Fibroblast of gingiva (primary cell): ENCODE measurements at regions not wholly inside any gene's neighbourhood (a gene's known extent, or its start where the extent isn't known, plus 50 kb on each side); places are given as distances from the start of the nearest gene placed in this dataset.

Source experiments
- DNase-seq: peaks from one replicate; pipeline ENCODE4 v3.0.0-alpha.2; 2011; ENCODE audit warnings: low read depth

DNA sequence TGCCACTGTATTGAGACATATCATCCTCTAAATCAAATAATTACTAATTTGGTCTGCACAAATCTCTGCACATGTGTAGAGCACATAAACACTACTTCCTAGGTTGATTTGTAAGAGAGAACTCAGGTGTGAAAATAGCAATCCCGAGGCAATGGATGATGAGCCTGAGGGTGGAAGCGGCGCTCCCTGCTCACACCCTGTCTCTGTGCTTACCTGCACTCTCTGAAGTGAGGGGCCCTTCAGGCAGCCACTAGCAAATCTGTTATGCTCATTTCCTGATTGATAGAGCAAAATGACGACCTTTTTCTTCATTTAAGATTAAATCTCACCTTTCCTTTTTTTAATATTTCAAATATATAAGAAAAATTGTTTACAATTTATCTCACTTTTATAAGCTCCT is 1995.7 kb upstream of the AGA start:
- DNase-seq = no peak

DNA sequence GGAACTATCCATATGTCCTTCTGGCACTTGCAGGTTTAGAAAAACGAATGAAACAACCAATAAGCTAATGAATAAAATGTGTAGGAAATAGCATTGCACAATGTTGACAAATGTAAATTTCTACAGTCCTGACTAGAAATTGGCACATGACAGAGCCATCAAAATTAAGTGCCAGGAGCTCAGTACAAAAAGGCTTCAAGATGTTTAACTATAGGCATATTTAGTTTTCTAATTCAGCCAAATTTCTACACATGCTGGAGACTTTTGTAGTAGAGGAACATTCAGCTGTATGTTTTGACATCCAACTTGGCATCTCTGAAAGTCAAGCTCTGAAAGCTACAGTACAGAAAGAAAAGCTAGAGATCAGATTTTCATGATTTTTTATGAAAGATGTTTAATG is 1999.4 kb upstream of the AGA start:
- DNase-seq = no peak

DNA sequence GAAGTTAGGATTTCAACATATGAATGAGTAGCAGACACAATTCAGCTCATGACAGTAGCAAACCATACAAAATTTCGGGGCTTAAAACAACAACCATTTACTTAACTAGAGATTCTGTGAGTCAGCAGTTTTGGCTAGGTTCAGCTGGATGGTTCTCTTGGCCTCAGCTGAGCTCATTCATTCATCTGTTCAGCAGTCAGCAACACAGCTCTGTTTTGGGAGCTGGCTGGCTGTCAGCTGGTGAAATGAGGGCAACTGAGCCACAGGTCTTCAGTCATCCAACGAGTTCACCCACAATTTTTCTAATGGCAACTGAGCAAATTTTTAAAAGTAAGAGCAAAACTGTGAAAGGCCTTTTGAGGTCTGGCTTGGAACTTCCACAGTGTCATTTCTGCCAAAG is 2005.1 kb upstream of the AGA start:
- DNase-seq = no peak

DNA sequence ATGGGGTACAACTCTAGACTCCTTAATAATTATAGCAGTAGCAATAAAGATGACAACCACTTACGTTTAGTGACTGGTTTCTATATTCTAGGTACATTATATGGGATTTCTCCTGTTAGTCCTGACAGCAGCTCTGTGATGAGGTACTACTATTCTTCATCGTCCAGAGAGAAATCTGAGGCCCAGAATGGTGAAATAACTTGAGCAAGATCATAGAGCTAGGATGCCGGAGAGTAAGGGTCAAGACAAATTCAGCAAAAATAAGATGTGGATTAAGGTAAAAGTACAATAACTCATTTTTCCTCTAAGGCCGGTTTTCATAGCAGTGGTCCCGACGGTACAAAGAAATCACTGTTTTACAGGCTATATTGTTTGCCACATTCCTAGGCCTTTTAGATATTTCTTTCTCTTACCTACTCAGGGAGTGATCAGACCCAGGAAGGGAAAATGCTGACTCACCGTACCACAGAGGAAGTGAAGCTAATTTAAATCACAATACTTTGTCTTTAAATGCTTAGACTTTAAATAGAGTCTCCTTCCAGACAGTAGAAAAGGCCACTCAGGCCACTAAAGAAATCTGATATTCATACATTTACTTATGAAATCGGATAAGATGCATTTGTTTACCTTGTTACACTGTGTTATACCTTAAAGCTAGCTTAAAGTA is 2023.0 kb upstream of the AGA start:
- no peak for DNase-seq

DNA sequence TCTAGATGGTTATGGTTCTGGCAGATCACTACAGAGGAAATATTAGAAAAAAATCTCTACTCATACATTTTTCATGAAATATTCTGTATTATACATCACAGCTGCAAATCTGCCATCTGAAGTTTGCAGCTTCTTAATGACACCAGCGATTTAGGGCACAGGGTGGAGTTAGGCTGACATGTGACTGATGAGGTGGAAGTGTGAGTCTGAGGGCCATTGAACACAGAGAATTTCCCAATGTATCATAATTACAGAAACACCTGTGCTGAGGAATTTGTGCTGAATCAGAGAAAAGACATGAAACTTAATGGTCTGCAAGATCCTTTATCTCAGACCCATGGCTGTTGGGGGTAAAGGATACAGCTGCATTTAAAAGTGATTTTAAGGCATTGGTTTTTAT is 2025.6 kb upstream of the AGA start:
- no peak for DNase-seq

DNA sequence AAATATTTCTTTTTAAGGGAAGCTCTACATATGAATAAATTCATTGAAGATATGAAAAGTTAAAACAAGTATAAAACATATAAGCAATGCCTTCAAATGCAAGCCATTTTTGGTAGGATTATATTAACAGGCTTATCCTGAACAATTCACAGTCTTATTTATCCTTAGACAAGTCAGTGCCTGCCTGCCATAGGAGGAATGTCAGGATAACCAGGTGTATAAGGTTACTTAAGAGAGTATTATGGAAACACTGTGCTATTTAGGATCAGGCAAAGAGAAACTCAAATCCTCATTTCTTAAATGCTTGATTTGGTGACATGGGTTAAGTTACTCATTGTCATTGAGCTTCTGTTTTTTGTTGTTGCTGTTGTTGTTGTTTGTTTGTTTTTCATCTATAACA is 2029.9 kb upstream of the AGA start:
- DNase-seq = no peak

DNA sequence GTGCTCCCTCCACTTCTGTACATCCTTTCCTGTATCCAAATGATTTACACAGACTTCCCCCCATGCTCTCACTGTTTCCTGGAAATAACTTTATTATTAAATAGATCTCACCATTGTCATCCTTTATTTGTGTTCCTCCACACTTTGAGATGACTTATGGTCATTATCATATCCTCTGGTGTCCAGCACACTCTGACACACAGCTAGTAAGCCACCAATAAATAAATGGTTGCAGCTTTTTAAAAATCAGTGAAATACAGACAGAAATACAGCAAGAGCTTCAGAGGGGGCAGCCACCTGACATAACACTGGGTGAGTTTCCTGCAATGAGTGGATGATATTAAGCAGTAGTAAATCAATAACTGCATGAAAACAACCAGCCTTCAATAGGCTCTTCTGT is 2036.4 kb upstream of the AGA start:
- no peak for DNase-seq

DNA sequence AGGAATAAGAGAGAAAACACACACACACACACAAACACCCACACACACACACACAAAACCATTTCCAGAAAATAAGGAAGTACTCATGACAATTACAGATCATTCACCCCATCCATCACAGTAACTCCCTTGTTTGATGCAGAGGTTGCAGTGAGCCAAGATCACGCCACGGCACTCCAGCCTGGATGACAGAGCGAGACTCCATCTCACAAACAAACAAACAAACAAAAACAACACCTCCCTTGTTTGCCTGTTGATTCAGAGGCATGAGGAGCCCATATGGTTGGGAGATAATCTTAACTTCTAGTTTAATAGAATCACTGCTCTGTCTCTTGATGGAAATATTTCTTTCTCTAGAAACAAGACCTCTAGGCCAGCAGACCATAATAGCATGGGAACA is 2043.5 kb upstream of the AGA start:
- no peak for DNase-seq

DNA sequence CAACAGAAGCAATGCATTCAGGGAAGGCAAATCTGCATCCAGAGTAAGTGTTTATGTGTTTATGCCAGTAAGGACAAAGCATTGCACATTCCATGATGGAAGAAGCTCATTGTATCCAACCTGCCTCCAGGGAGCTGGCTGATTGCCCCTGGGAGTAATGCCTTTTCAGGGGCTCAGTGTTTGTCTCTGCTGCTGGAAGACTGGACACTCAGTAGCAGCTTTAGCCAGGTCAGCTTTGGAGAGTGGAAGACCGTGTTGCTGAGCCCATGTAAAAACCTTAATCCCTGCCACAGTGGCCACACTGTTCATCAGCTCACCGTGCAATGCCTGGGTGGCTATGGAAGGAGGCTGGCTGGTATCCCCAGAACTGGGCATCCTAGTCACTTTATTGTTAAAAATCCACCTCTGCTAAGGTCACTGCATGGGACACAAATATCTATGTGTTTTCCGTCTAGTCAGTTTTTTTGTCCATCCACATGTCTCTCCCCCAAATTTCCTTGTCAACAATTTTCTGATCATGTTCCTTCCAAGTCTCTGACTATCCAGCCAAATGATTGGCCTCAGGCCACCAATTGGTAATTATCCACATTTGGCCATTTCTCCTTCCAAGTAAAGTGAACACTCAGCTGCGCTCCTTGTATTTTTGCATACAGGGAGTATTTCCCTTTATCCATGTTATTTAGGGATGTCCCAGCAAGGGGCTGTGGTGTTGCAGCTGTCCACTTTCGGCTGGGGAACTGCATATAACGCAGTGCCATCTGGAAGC is 2044.5 kb upstream of the AGA start:
- no peak for DNase-seq

DNA sequence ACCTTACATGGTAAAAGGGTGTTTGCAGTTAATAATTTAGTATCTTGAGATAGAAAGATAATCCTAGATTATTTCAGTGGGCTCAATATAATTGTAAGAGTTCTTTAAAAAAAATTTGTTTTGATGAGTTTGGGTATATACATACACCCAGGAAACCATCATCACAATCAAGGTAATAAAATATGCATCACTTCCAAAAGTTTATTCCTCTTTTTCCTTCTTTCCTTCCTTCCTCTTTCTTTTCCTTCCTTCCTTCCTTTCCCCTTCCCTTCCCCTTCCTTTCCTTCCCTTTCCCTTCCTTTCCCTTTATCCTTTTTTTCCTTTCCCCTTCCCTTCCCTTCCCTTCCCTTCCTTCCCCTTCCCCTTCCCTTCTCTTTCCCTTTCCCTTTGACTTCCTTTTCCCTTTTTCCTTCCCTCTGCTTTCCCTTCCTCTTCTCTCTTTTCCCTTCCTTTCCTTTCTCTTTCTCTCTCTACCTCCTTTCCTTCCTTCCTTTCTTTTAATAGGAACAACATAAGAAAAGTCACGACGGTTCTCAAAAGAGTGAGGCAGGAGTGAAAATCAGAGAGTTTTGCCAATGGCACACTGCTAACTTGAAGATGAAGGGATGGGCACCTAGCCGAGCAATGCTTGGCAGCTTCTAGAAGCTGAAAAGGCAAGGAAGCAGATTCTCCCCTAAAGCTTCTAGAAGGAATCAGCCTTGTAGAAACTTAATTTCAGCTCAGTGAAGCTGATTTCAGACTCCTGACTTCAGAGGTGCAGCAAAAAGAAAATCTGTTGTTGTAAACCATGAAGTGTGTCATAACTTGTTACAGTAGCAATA is 2050.2 kb upstream of the AGA start:
- DNase-seq = no peak

DNA sequence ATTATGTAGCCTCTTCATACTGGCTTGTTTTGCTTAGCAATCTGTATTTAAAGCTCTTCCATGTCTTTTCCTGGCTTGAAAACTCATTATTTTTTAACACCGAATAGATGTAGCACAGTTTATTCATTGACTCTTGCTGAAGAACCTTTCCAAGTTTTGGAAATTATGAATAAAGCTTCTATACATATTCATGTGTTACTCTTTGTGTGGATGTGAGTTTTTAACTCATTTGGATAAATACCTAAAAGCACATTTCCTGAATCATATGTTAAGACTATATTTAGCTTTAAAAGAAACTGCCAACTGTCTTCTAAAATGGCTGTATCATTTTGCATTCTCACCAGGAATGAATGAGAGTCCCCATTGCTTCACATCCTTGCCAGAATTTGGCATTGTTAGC is 2061.7 kb upstream of the AGA start:
- DNase-seq = no peak

DNA sequence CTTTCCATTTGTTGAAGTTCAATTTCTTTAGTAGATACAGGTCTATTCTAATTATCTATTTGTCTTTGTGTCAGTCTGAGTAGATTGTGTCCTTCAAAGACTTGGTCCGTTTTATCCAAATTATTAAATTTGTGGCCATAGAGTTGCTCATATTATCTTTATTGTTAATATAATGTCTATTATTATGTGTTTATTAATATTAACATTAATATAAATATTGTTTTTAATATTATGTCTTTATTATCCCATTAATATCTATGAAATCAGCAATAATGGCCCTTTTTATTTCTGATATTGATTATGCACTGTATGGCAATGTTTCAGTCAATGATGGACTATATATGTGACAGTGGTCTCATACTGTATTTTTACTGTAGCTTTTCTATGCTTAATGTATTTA is 2067.3 kb upstream of the AGA start:
- no peak for DNase-seq

DNA sequence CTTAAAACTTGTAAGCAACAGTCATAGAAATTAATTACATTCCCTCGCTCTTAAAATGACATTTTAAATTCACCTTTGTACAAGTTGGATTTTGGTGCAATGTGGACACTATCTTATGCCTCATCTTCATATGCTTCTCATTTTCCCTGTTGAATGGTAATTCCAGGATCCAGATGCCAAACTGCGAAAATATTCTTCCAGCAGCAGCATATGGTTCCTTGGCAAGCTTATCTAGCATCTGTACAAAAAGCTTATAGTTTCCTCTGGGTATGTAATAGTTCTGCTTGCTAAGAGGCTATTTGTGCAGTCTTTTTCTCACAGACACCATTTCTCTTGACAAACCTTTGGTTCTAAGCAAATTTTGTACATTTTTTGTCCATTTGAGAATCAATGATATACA is 2079.7 kb upstream of the AGA start:
- DNase-seq = no peak

DNA sequence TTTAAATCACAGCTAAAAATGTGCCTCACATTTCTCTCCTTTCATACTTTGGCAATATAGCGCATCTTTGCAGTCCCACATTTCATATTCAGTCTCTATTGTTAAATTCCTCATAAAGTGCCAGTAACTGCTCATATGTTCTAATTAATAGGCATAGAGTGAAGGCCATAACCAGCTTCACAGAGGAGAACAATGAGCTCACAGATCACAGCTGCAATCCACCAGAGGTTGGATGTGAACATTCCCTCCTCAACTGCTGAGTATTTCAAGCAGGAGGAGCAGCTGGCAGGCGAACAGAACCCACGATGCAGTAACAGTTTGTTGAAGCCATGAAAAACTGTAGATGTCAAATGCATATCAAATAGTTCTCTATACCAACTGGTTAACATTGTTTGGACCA is 2088.7 kb upstream of the AGA start:
- DNase-seq = no peak

DNA sequence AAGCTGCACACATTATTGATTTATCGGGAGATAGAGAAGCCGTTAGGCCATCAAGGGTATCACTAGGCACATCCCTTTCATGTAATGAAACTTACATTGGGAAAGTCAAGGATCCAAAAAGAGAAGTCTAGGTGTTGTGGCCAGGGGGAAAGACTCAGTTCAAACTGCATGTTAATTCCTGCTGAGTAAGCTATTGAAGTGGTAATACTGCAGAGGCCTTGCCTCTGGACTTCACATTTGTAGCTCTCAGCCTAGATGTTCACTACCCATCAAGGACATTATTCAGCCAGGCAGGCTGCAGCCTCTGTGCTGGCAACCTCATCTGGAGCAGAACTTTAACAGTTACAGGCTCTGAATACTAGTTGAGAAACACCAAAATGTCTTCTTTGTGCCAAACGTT is 2094.5 kb upstream of the AGA start:
- no peak for DNase-seq

DNA sequence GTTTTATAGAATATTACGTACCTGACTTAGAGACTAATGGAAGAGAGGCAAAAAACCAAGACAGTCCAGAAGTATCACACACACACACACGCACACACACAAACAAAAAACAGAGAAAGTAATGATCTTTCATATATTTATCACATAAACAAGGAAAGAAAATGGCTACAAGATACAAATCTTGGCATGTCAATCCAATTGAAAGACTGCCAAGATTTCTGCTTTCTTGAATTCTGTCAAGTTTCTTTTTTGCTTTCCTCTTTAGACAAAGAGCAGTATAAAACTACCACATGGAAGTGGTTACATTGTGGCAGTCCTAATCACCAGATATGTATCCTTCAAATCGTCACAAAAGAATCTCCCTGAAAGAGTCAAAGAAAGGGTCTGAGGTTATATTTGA is 2097.4 kb upstream of the AGA start:
- DNase-seq = no peak

DNA sequence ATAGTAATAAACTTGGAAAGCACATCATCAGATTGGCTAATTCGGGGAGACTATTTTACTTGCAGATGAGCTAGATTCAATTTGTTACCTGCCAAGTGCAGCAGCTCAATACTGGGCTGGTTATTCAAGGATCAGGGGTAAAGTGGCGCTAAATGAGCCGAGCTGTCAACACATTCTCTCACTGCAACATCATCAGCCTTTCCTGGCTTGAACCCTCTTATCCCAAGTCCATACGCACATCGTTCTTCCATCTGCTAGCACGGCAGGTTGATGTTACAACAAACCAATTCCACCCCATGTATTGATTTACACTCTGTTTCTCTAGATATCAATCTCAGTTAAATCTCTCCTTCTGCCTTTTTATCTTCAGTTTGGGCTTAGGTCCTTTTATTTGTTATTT is 2101.5 kb upstream of the AGA start:
- DNase-seq = no peak

DNA sequence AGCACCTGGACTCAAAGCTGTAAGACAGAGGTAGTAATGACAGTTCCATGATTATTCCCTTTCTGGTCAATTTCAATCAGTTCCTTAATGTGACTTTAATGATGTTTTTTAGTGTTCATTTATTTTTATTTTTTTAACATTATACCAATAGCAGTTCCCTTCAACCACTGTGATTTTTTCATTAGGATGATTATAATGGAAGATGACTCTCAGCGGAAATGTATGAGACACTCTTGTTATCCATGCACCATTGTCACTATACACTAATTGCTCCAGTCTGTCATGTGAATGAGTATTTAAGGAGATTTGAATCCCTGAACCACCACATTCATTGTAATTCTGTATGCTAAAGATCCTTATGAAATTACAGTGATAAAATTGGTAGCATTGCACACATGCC is 2102.3 kb upstream of the AGA start:
- no peak for DNase-seq

DNA sequence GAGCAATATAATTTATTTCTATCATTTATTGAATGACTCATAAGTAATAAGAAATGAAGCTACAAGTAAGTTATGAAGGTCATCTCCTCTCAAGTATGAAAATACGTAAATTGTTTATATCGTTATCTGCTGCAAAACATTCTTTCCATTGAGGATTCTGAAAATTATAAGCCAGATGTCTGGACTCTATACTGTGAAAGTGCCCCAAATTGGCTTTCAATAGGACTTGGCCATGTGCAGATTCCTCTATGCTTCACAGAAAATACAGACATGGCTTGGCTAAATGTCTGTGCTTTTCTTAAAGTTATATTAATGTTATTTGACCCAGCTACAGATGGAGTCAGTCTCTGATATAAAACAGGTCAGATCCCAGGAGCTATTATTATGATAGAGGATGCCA is 2109.9 kb upstream of the AGA start:
- DNase-seq = no peak

DNA sequence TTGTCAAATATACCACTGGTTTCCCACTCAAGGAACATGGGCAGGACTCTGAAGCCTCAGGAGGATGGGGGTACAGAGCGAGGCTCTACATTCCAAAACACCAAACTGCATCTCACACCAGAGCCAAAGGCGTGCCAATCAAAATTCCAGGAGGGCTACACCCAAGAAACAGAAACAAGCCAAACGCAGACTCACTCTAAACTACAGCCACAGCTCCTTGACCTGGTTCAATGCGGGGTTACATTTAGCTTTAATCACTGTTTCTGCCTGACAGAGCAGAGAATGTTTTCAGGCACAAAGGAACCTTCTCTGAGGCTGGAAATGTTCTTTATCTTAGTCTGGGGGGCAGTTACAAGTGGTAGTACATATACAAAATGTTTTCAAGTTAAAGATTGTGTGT is 2121.5 kb upstream of the AGA start:
- DNase-seq = no peak

DNA sequence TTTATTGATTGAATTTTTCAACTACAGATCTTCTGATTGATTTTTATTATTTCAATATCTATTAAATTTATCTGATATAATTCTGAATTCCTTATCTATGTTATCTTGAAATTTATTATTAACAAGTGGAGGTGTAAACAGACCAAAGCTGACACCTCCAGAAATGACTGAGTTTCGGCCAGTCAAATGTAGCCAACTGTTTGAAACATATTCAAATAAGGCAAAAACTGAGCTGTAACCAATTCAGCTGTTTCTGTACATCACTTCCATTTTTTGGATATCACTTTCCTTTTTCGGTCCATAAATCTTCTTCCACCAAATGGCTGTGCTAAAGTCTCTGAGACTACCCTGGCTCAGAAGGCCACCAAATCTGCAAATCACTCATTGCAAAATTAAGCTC is 2127.3 kb upstream of the AGA start:
- no peak for DNase-seq

DNA sequence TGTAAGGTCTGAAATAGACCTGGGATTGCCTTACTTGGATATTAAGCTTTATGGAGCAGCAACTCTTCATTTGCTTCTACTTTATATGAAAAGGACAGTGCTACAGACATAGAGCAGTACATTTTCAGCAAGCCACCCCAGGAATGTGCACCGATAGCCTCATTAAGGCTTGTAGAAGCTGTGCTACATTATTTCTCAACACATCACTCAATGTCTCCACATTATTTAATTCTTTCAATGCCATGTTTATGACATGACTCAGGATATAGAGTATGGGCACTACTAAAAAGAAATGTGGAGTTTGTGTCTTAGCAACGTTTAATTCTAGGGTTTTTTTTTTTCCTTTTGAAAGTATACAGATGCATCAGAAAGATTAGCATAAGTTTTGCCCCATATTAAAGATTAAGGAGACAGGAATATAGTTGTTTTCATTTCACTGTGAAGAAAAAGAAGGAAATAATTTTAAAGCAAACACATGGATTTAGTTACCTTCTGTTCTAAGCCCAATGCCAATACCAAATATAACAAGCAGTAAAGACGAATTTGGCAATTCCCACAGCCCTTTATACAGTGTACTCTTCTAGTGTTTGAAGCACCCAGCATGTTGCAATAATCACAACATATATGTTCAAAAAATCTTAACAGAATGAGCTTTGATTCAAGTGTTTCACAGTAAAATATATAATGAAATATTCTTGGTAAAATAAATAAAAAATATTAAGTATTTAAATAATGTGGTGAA is 2140.1 kb upstream of the AGA start:
- no peak for DNase-seq

DNA sequence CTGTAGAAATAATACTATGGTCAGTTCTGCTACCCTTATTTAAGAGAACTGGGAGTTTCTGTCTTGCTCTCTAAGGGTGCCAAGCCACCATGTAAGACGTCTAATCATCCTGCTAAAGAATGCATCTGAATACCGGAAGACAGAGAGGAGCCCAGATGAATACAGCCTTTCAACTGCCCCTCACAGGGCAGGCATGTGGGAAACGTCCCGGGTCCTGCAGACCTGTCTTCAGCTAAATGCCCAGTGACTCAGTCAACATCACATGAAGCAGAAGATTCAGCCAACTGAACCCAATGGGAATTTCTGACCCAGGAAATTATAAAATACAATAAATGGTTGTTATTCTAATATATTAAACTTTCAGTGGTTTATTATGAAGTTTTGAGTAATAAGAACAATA is 2141.0 kb upstream of the AGA start:
- DNase-seq = no peak
